PC-9 (cell line): ENCODE measurements at regions not wholly inside any gene's neighbourhood (a gene's known extent, or its start where the extent isn't known, plus 50 kb on each side); places are given as distances from the start of the nearest gene placed in this dataset.

Source experiments
- BruUV-seq: library from RNA; stranded (reverse); fragments of 400-500 nt; replicated peaks from 2 replicates; lab custom pipeline; 2021; lab: Mats Ljungman, UMichigan
- CTCF ChIA-PET: fragments of 300-600 bp; sonication (Branson Sonifier 250); formaldehyde crosslinking; loops from one replicate; lab custom pipeline; 2022; ENCODE audit warnings: antibody characterized with exemption; lab: Charles Lee
- POLR2A ChIA-PET: fragments of 300-600 bp; sonication (Branson Sonifier 250); formaldehyde crosslinking; loops from one replicate; lab custom pipeline; 2022; ENCODE audit warnings: antibody characterized with exemption; ENCODE audit not compliant: unreplicated experiment; lab: Charles Lee
- DNase-seq, 2 experiments: peaks; one replicate each; pipeline versions ENCODE4 v3.0.0 to v3.0.0-alpha.2; 2015 to 2022; ENCODE audit warnings: mixed read lengths in 1 of 2
- H2AFZ ChIP-seq: fragments of 200-600 bp; sonication (generic); 2 replicates; pipeline ENCODE4 v1.8.1; 2017; ENCODE audit warnings: antibody characterized with exemption
- H3F3A ChIP-seq: fragments of 200-600 bp; sonication (generic); 2 replicates; pipeline ENCODE4 v1.8.1; 2017; ENCODE audit warnings: antibody characterized with exemption, mild to moderate bottlenecking, low read depth; ENCODE audit not compliant: insufficient read depth
- H3K27ac ChIP-seq: fragments of 200-600 bp; sonication (generic); 2 replicates; pipeline ENCODE4 v1.6.1; 2016; ENCODE audit warnings: mixed run types
- H3K27me3 ChIP-seq: fragments of 200-600 bp; sonication (generic); 2 replicates; pipeline ENCODE4 v1.6.1; 2016; ENCODE audit warnings: low read depth, mixed run types; ENCODE audit not compliant: insufficient read depth
- H3K36me3 ChIP-seq: fragments of 200-600 bp; sonication (generic); 2 replicates; pipeline ENCODE4 v1.6.1; 2016; ENCODE audit warnings: low read depth, mixed run types
- H3K4me1 ChIP-seq: fragments of 200-600 bp; sonication (generic); replicated peaks from 2 replicates; pipeline ENCODE4 v1.6.1; 2016; ENCODE audit warnings: mixed run types; ENCODE audit not compliant: insufficient read depth
- H3K4me2 ChIP-seq: fragments of 200-600 bp; sonication (generic); 2 replicates; pipeline ENCODE4 v1.6.1; 2017; ENCODE audit warnings: mixed run types
- H3K4me3 ChIP-seq: fragments of 200-600 bp; sonication (generic); 2 replicates; pipeline ENCODE4 v1.6.1; 2016; ENCODE audit warnings: mixed run types
- H3K79me2 ChIP-seq: fragments of 200-600 bp; sonication (generic); 2 replicates; pipeline ENCODE4 v1.6.1; 2017; ENCODE audit warnings: low read depth, mixed run types
- H3K9me2 ChIP-seq: fragments of 200-600 bp; sonication (generic); 2 replicates; pipeline ENCODE4 v1.8.1; 2017; ENCODE audit warnings: mild to moderate bottlenecking; ENCODE audit not compliant: insufficient read depth
- H3K9me3 ChIP-seq: fragments of 200-600 bp; sonication (generic); 2 replicates; pipeline ENCODE4 v1.8.1; 2016; ENCODE audit warnings: low read depth; ENCODE audit not compliant: insufficient read depth
- H4K20me1 ChIP-seq: fragments of 200-600 bp; sonication (generic); 2 replicates; pipeline ENCODE4 v1.8.1; 2017; ENCODE audit not compliant: insufficient read depth
- CTCF ChIP-seq: fragments of 200-600 bp; sonication (generic); conservative IDR thresholded peaks from 2 replicates; pipeline ENCODE4 v1.6.1; 2017; ENCODE audit warnings: mixed run types, antibody characterized with exemption, mild to moderate bottlenecking, moderate library complexity
- EZH2 ChIP-seq: fragments of 200-600 bp; sonication (generic); IDR thresholded peaks from 2 replicates; pipeline ENCODE4 v1.8.0; 2017; ENCODE audit warnings: antibody characterized with exemption, low read depth
- intact Hi-C: fragments of 100-400 bp; cut with micrococcal nuclease; formaldehyde crosslinking; loops from one replicate; pipeline ENCODE4 v1.10.0; 2022; ENCODE audit not compliant: unreplicated experiment

GRCh38 chr18:34521040-34521439 is 189.1 kb upstream of the DTNA start:
- Histone ChIP-seq H2AFZ (no peak overlapping the region), H4K20me1 (no peaks in the 10 kb centered on the region), H3K36me3 (no peaks in the 10 kb centered on the region), H3K9me2 (no peaks in the 10 kb centered on the region), H3F3A (no peaks in the 10 kb centered on the region), H3K4me1 (no peaks in the 10 kb centered on the region), H3K4me3 (no peak overlapping the region), H3K27ac (no peak overlapping the region), H3K27me3 (no peaks in the 10 kb centered on the region), H3K9me3 (no peaks in the 10 kb centered on the region), H3K79me2 (no peaks in the 10 kb centered on the region), H3K4me2 (no peak overlapping the region)
- ChIA-PET CTCF (no interaction called here), POLR2A (no interaction called here)
- intact Hi-C loops = no loop called here
- BruUV-seq = no TSS peak
- TF ChIP-seq CTCF (no peak), EZH2 (no peak)
- no peak for DNase-seq

- CTCF ChIA-PET = no interaction called here
- H2AFZ ChIP-seq = no peak overlapping the region
- intact Hi-C loops = no loop called here
- no peak overlapping the region for H3K4me2 ChIP-seq
- H3K9me3 ChIP-seq = no peaks in the 10 kb centered on the region
- H3K9me2 ChIP-seq = no peaks in the 10 kb centered on the region
- no peaks in the 10 kb centered on the region for H3K79me2 ChIP-seq
- no peaks in the 10 kb centered on the region for H3K27me3 ChIP-seq
- no peaks in the 10 kb centered on the region for H4K20me1 ChIP-seq
- no peaks in the 10 kb centered on the region for H3K36me3 ChIP-seq
- no peak for TF ChIP-seq EZH2
- no peak for TF ChIP-seq CTCF
- H3K27ac ChIP-seq = no peak overlapping the region
- DNase-seq = no peak
- POLR2A ChIA-PET = no interaction called here
- BruUV-seq = no TSS peak
- no peaks in the 10 kb centered on the region for H3K4me1 ChIP-seq
- H3F3A ChIP-seq = no peaks in the 10 kb centered on the region
- no peak overlapping the region for H3K4me3 ChIP-seq
Observed at GRCh38 chr18:34522603-34523002, 187.5 kb upstream of the DTNA start.

DNA sequence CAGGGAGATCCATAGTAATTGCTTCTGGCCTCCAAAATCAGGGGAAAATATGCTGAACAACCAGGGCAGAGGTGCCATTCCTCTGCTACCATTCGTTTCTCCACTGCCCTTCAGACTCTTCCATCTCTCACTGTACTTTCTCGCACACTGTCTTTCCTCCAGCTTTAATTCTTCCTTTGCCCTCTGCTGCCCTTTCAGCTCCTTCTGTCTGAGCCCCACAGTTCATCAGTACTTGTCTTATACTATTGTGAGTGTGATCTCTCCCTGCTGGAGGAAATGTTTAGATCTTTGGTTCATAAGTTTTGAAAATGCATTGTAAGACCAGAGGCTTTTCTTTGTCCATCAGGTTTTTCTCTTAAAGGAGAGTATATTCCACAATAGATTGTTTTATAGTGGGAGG is 184.9 kb upstream of the DTNA start:
- no peaks in the 10 kb centered on the region for H4K20me1 ChIP-seq
- no peaks in the 10 kb centered on the region for H3K27me3 ChIP-seq
- H2AFZ ChIP-seq = no peak overlapping the region
- H3K79me2 ChIP-seq = no peaks in the 10 kb centered on the region
- no peak for DNase-seq
- TF ChIP-seq CTCF = no peak
- no peak for TF ChIP-seq EZH2
- no TSS peak for BruUV-seq
- H3K27ac ChIP-seq = no peak overlapping the region
- no peaks in the 10 kb centered on the region for H3K9me3 ChIP-seq
- H3K4me2 ChIP-seq = no peak overlapping the region
- intact Hi-C loops = no loop called here
- no peaks in the 10 kb centered on the region for H3K9me2 ChIP-seq
- CTCF ChIA-PET = no interaction called here
- H3K36me3 ChIP-seq = no peaks in the 10 kb centered on the region
- H3K4me3 ChIP-seq = no peak overlapping the region
- H3F3A ChIP-seq = no peaks in the 10 kb centered on the region
- no peaks in the 10 kb centered on the region for H3K4me1 ChIP-seq
- POLR2A ChIA-PET = no interaction called here
